Stomach (tissue), 8 donors: ENCODE measurements at regions not wholly inside any gene's neighbourhood (a gene's known extent, or its start where the extent isn't known, plus 50 kb on each side); places are given as distances from the start of the nearest gene placed in this dataset.

Experiments
- DNase-seq, 2 donors: peaks; one replicate each; pipeline versions ENCODE4 v3.0.0 to v3.0.0-alpha.2; 2013 to 2019
- H3K27ac ChIP-seq, 5 donors: fragments of 200-600 bp in 4 of 5; sonication (generic) in 4 of 5; one replicate each; pipeline ENCODE4 v1.5.1; 2013 to 2019; ENCODE audit warnings: mild to moderate bottlenecking in 1 of 5, moderate library complexity in 1 of 5
- H3K27me3 ChIP-seq, 3 donors: fragments of 200-600 bp; sonication (generic); one replicate each; pipeline ENCODE4 v1.5.1; 2017 to 2019; ENCODE audit warnings: mixed run types in 1 of 3
- H3K36me3 ChIP-seq, 4 donors: fragments of 200-600 bp; sonication (generic); 1 replicate in 3 of 4; 2 replicates in 1 of 4; pipeline ENCODE4 v1.5.1; 2016 to 2019
- H3K4me1 ChIP-seq, 4 donors: fragments of 200-600 bp; sonication (generic); one replicate each; pipeline ENCODE4 v1.5.1; 2016 to 2019
- H3K4me3 ChIP-seq, 4 donors: fragments of 200-600 bp; sonication (generic) in 3 of 4; one replicate each; pipeline ENCODE4 v1.5.1; 2016 to 2019; ENCODE audit warnings: mild to moderate bottlenecking in 1 of 4
- H3K9me3 ChIP-seq, 4 donors: fragments of 200-600 bp; sonication (generic); one replicate each; pipeline ENCODE4 v1.5.1; 2016 to 2019
- EP300 ChIP-seq: sonication (generic); formaldehyde crosslinking; IDR thresholded peaks from one replicate; pipeline ENCODE4 v1.6.1; 2017; ENCODE audit warnings: antibody characterized with exemption
- POLR2A ChIP-seq, 4 donors: fragments of 450-650 bp; IDR thresholded peaks; one replicate each; pipeline ENCODE4 v1.6.1; 2016; ENCODE audit warnings: antibody characterized with exemption in 4 of 4, control low read depth in 2 of 4, mild to moderate bottlenecking in 1 of 4, moderate library complexity in 1 of 4
- POLR2AphosphoS5 ChIP-seq, 3 donors: sonication (generic); formaldehyde crosslinking; IDR thresholded peaks; one replicate each; pipeline ENCODE4 v1.6.1; 2016; ENCODE audit warnings: antibody characterized with exemption in 3 of 3
- WGBS, 5 donors: extraction: QIAGEN DNeasy Blood & Tissue Kit in 3 of 5; methylation state at CpG; one replicate each; pipeline versions ENCODE4 v1.1.5 to v1.1.7; 2013 to 2018; 5-methylcytosine and 5-hydroxymethylcytosine counted together
- intact Hi-C: fragments of 100-400 bp; cut with DNase I; formaldehyde crosslinking; loops from one replicate; pipeline ENCODE4 v1.15.1; 2023; ENCODE audit warnings: low total_unique reads
- TF ChIP-seq, protein P1 (sequence below), 7 experiments: fragments of 450-650 bp in 4 of 7; fragments of 200-600 bp in 3 of 7; sonication (generic) in 3 of 7; IDR thresholded peaks; one replicate each; pipeline ENCODE4 v1.5.1; 2016 to 2019; ENCODE audit warnings: antibody characterized with exemption in 7 of 7, control low read depth in 2 of 7, mild to moderate bottlenecking in 1 of 7
- donor health status: healthy with polysubstance abuse.
- donor health status: Bipolar disorder and iron deficiency.
- donor health status: healthy.

DNA sequence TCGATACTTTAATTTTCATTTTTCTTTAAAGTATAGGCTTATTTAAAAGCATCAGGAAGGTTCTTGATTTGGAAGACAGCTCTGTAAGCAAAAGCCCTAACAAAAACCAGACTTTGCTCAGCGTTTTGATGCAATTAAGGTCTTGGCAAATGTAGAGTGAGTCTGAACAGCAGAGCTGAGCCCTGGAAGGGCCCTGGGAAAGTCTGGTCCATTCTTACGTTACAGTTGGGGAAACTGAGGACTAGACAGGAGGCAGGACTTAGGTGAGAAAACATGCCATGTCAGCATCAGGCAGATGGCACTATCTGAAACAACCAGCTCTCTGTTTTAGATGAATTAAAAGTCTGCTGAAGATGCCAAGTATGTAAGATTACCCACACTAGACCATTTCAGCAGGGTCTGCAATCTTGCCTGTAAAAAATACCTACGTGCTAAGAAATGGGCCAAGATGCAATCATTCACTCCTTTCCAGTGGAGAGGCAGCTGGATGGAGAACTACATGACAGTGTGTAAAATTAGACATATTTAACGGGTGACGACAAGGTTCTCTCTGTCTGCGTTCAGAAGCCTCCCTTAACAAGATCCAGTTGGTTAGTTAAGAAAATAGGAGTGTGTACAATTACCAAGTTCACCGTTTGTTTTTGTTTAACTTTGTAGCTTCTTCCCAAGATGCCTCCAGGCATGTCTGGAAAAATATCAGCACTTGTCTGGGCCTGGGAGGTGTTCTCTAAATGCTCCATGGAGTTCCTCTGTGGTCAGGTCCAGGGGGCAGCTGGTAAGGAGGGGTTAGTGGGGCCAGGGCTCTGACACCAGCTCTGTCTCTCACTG is 502.3 kb upstream of the ZMIZ1 start:
- intact Hi-C loops, result no loop called here
- Histone ChIP-seq H3K4me1 (peaks cover 0 to 49% (median 10%) of the 10 kb centered on the region in 4 donors), H3K4me3 (no peak overlapping the region), H3K36me3 (no peaks in the 10 kb centered on the region), H3K27ac (peak overlapping the region in 2 of 5 donors; percentile 17 to 36), H3K9me3 (no peaks in the 10 kb centered on the region), H3K27me3 (no peaks in the 10 kb centered on the region)
- 70 to 79% (median 72%) methylated on average over 8 of the region's 8 CpGs for WGBS, 5 donors
- DNase-seq, result peak in 1 of 2 donors; percentile 59
- TF ChIP-seq, protein P1, sequence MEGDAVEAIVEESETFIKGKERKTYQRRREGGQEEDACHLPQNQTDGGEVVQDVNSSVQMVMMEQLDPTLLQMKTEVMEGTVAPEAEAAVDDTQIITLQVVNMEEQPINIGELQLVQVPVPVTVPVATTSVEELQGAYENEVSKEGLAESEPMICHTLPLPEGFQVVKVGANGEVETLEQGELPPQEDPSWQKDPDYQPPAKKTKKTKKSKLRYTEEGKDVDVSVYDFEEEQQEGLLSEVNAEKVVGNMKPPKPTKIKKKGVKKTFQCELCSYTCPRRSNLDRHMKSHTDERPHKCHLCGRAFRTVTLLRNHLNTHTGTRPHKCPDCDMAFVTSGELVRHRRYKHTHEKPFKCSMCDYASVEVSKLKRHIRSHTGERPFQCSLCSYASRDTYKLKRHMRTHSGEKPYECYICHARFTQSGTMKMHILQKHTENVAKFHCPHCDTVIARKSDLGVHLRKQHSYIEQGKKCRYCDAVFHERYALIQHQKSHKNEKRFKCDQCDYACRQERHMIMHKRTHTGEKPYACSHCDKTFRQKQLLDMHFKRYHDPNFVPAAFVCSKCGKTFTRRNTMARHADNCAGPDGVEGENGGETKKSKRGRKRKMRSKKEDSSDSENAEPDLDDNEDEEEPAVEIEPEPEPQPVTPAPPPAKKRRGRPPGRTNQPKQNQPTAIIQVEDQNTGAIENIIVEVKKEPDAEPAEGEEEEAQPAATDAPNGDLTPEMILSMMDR (IDR thresholded peaks at IDR 0.05), result no peak
- TF ChIP-seq POLR2A (IDR thresholded peaks at IDR 0.05), result no peak
- TF ChIP-seq POLR2AphosphoS5 (IDR thresholded peaks at IDR 0.05), result no peak
- TF ChIP-seq EP300, result no peak

DNA sequence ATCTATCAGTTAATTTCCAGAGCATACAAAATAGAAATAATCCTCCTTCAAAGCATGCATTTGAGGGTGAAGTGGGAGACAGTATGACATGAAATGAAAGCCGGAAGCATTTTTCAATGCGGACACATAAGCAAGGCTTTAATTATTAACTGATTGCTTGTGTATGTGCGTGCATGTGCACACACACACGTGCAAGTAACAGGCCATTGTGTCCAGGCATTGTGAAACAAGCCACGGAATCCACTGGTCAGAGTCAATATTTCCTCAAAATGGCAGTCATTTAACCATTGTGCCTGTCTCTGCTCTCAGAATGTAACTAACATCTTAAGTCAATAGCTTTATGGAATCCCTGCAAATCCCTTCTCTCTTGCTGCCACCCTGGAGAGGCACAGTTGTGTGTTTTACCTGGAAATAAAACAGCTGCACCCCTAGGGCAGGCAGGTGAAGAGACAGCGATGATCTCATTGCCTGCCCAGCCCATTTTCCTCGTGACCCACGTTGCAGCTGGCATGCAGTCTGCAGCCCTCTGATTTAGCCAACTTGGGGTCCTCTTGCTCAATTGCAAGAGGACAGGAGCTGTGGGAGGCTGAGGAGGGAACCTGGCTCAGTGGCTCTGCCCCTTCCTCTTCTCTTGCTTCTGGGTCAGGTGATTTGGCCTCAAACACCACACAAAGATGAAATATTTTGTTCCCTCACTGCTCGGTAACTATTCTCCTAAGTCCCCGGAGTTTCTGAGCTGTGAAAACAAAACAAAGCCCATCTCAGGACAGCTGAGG is 500.9 kb upstream of the ZMIZ1 start:
- Histone ChIP-seq H3K9me3 (no peaks in the 10 kb centered on the region), H3K4me3 (no peak overlapping the region), H3K27ac (no peak overlapping the region), H3K27me3 (no peaks in the 10 kb centered on the region), H3K4me1 (peaks cover 0 to 57% (median 10%) of the 10 kb centered on the region in 4 donors), H3K36me3 (no peaks in the 10 kb centered on the region)
- TF ChIP-seq EP300 (no peak), POLR2AphosphoS5 (IDR thresholded peaks at IDR 0.05) (no peak), POLR2A (IDR thresholded peaks at IDR 0.05) (no peak)
- TF ChIP-seq, protein P1 (IDR thresholded peaks at IDR 0.05), result no peak
- 56 to 77% (median 64%) methylated on average over 8 to 10 of the region's 10 CpGs for WGBS, 5 donors
- no peak for DNase-seq
- intact Hi-C loops, result no loop called here

DNA sequence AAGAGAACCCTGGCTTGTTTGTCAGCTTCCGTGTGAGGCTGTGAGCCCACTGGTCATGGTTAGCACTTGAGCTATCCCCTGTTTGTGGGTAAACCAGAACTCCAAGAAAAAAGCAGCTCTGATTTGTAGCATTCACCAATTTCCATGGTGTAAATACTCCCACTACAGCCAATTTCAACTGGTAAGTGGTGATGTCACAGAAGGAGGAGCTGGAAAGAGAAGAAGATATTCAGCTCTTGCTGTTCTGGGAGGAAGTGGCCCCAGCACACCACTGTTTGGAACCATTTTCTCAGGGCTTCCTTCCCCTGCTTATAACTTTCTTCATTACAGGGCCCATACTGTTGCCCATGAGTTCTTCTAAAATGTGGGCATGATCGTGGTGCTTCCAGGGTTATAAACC is 500.1 kb upstream of the ZMIZ1 start:
- Histone ChIP-seq H3K9me3 (no peaks in the 10 kb centered on the region), H3K27ac (no peak overlapping the region), H3K4me3 (no peak overlapping the region), H3K27me3 (no peaks in the 10 kb centered on the region), H3K36me3 (no peaks in the 10 kb centered on the region), H3K4me1 (peaks cover 0 to 49% (median 9%) of the 10 kb centered on the region in 4 donors)
- no peak for DNase-seq
- WGBS, 5 donors, result 82 to 95% (median 93%) methylated on average over 2 of the region's 2 CpGs
- TF ChIP-seq, protein P1 (IDR thresholded peaks at IDR 0.05), result no peak
- TF ChIP-seq POLR2AphosphoS5 (IDR thresholded peaks at IDR 0.05) (no peak), POLR2A (IDR thresholded peaks at IDR 0.05) (no peak), EP300 (no peak)
- intact Hi-C loops, result no loop called here

DNA sequence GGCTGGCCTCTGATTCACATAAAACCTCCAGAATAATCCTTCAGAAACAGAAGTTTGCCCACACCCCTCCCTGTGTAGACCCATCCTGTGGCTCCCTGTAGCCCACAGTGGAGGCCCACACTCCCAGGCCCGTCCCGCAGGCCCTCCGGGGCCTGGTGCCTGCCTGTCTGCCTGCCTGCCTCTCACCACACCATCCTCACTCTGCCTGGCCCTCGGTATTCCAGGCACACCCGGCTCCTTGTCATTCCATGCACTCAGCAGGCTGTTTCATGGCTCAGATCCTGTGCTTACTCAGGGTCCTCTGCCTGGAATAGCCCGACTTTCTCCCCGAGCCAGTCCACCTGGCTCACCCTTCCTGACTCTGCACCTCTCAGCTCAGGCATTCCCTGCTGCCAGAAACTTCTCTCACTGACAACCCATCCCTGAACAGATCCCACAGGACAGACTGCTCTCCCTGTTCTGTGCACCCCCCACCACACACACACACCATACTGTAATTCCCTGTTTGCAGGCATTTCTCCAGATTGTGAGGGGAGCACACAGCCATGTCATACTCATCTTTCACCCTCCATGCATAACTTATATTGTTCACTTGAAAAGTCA is 498.0 kb upstream of the ZMIZ1 start:
- Histone ChIP-seq H3K27me3 (no peaks in the 10 kb centered on the region), H3K9me3 (no peaks in the 10 kb centered on the region), H3K27ac (peak overlapping the region in 1 of 5 donors; percentile 24), H3K4me3 (no peak overlapping the region), H3K36me3 (no peaks in the 10 kb centered on the region), H3K4me1 (peaks cover 0 to 50% (median 7%) of the 10 kb centered on the region in 4 donors)
- intact Hi-C loops, result no loop called here
- DNase-seq, result no peak
- TF ChIP-seq POLR2A (IDR thresholded peaks at IDR 0.05) (no peak), POLR2AphosphoS5 (IDR thresholded peaks at IDR 0.05) (no peak), EP300 (no peak)
- TF ChIP-seq, protein P1 (IDR thresholded peaks at IDR 0.05), result no peak
- WGBS, 5 donors, result 74 to 85% (median 78%) methylated on average over 7 of the region's 7 CpGs
